GOT3 (cell line): ENCODE measurements at regions not wholly inside any gene's neighbourhood (a gene's known extent, or its start where the extent isn't known, plus 50 kb on each side); places are given as distances from the start of the nearest gene placed in this dataset.
A peak's percentile ranks its signal among the peaks of the same experiment; 100 is the strongest.

ENCODE experiments used
- DNase-seq: peaks from one replicate; lab custom pipeline; 2025; ENCODE audit warnings: mixed read lengths; lab: John Stamatoyannopoulos, UW

- no peak for DNase-seq
Observed at GRCh38 chr6:53974941-53975340, 136.3 kb upstream of the MLIP start.

GRCh38 chr6:53975941-53976615, 135.2 kb upstream of the MLIP start:
- DNase-seq = no peak

GRCh38 chr6:53977551-53977950, 133.7 kb upstream of the MLIP start:
- no peak for DNase-seq

- no peak for DNase-seq
Observed at GRCh38 chr6:53979468-53980067, 131.7 kb upstream of the MLIP start.

GRCh38 chr6:53982366-53983050, 128.7 kb upstream of the MLIP start:
- DNase-seq = no peak

- DNase-seq = no peak
Observed at GRCh38 chr6:53983301-53983700, 127.9 kb upstream of the MLIP start.

- peak; percentile 9 for DNase-seq
Observed at GRCh38 chr6:53984163-53984562, 127.1 kb upstream of the MLIP start.

GRCh38 chr6:53984581-53984980, 126.7 kb upstream of the MLIP start:
- DNase-seq = no peak

GRCh38 chr6:53985366-53985765, 125.9 kb upstream of the MLIP start:
- DNase-seq = no peak

- DNase-seq = no peak
Observed at GRCh38 chr6:53986165-53986720, 125.0 kb upstream of the MLIP start.

GRCh38 chr6:53986721-53987521, 124.3 kb upstream of the MLIP start:
- no peak for DNase-seq

GRCh38 chr6:53987522-53987888, 123.7 kb upstream of the MLIP start:
- no peak for DNase-seq

- no peak for DNase-seq
Observed at GRCh38 chr6:53989504-53989903, 121.7 kb upstream of the MLIP start.

GRCh38 chr6:53992522-53992921, 118.7 kb upstream of the MLIP start:
- DNase-seq = no peak

- no peak for DNase-seq
Observed at GRCh38 chr6:53994201-53994600, 117.0 kb upstream of the MLIP start.

- DNase-seq = no peak
Observed at GRCh38 chr6:53995935-53996334, 115.3 kb upstream of the MLIP start.

- DNase-seq = no peak
Observed at GRCh38 chr6:53998303-53998702, 112.9 kb upstream of the MLIP start.

- DNase-seq = no peak
Observed at GRCh38 chr6:53999088-53999755, 112.0 kb upstream of the MLIP start.

GRCh38 chr6:54002116-54002515, 109.1 kb upstream of the MLIP start:
- no peak for DNase-seq

GRCh38 chr6:54003316-54003715, 107.9 kb upstream of the MLIP start:
- no peak for DNase-seq

GRCh38 chr6:54008589-54008988, 102.7 kb upstream of the MLIP start:
- no peak for DNase-seq
